22Rv1 (cell line): ENCODE measurements at regions not wholly inside any gene's neighbourhood (a gene's known extent, or its start where the extent isn't known, plus 50 kb on each side); places are given as distances from the start of the nearest gene placed in this dataset.

ENCODE experiments used
- ZFX ChIP-seq: fragments of 450-650 bp; IDR thresholded peaks from 2 replicates; pipeline ENCODE4 v1.6.1; 2017; ENCODE audit warnings: antibody characterized with exemption, borderline replicate concordance
- TF ChIP-seq, protein P1 (sequence below): fragments of 450-650 bp; IDR thresholded peaks from 2 replicates; pipeline ENCODE4 v1.5.1; 2017; ENCODE audit warnings: mild to moderate bottlenecking

DNA sequence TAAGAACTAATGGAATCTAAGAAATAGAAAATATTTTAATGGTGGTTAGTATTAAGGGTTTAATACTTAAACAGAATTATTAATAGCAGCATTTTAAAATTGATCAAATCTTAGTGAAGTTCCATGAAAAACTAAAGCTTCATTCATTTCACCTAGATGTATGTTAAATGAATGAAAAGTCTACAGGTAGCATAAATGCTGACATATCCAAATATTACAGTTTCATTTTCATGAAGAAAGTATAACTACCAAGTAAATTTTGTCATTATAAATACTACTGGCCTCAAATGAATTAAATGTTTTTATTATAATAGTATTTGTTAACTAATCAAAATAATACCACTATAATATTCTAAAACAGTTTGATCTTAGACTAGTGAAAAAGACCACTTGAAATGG is 403.3 kb downstream of the LIG4 start:
- TF ChIP-seq, protein P1, sequence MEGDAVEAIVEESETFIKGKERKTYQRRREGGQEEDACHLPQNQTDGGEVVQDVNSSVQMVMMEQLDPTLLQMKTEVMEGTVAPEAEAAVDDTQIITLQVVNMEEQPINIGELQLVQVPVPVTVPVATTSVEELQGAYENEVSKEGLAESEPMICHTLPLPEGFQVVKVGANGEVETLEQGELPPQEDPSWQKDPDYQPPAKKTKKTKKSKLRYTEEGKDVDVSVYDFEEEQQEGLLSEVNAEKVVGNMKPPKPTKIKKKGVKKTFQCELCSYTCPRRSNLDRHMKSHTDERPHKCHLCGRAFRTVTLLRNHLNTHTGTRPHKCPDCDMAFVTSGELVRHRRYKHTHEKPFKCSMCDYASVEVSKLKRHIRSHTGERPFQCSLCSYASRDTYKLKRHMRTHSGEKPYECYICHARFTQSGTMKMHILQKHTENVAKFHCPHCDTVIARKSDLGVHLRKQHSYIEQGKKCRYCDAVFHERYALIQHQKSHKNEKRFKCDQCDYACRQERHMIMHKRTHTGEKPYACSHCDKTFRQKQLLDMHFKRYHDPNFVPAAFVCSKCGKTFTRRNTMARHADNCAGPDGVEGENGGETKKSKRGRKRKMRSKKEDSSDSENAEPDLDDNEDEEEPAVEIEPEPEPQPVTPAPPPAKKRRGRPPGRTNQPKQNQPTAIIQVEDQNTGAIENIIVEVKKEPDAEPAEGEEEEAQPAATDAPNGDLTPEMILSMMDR = no peak
- no peak for TF ChIP-seq ZFX
